Endodermal cell (in vitro differentiated cells): ENCODE measurements at regions not wholly inside any gene's neighbourhood (a gene's known extent, or its start where the extent isn't known, plus 50 kb on each side); places are given as distances from the start of the nearest gene placed in this dataset.

Source experiments
- DNase-seq: peaks from one replicate; pipeline ENCODE4 v3.0.0-alpha.2; 2017
- H3K27ac ChIP-seq: 2 replicates; pipeline ENCODE4 v1.5.1; 2013; ENCODE audit warnings: mild to moderate bottlenecking, low read depth, low read length, moderate library complexity
- H3K27me3 ChIP-seq: 2 replicates; pipeline ENCODE4 v1.6.1; 2013; ENCODE audit warnings: mild to moderate bottlenecking, low read length, moderate library complexity; ENCODE audit not compliant: insufficient read depth, control insufficient read depth, poor library complexity, severe bottlenecking
- H3K36me3 ChIP-seq: 2 replicates; pipeline ENCODE4 v1.7.0; 2013; ENCODE audit warnings: mild to moderate bottlenecking, low read length, moderate library complexity; ENCODE audit not compliant: control insufficient read depth, insufficient read depth
- H3K4me1 ChIP-seq: one replicate; pipeline ENCODE4 v1.7.0; 2013; ENCODE audit warnings: low read length; ENCODE audit not compliant: control insufficient read depth, insufficient read depth
- H3K4me3 ChIP-seq: 2 replicates; pipeline ENCODE4 v1.5.1; 2013; ENCODE audit warnings: mild to moderate bottlenecking, low read length, moderate library complexity
- H3K9ac ChIP-seq: 2 replicates; pipeline ENCODE4 v1.6.1; 2013; ENCODE audit warnings: mild to moderate bottlenecking, low read length, moderate library complexity; ENCODE audit not compliant: poor library complexity, severe bottlenecking; ENCODE audit errors: extremely low read depth
- H3K9me3 ChIP-seq: 2 replicates; pipeline ENCODE4 v1.6.1; 2013; ENCODE audit warnings: mild to moderate bottlenecking, low read length, moderate library complexity; ENCODE audit not compliant: control insufficient read depth
- H3K27ac Mint-ChIP-seq: 2 replicates; pipeline ENCODE4 v1.8.0; 2020; ENCODE audit warnings: mixed read lengths
- H3K27me3 Mint-ChIP-seq: 2 replicates; pipeline ENCODE4 v1.8.0; 2021; ENCODE audit warnings: mild to moderate bottlenecking, mixed read lengths; ENCODE audit not compliant: insufficient read depth
- H3K36me3 Mint-ChIP-seq: 2 replicates; pipeline ENCODE4 v1.8.0; 2020; ENCODE audit warnings: low read depth, mixed read lengths
- H3K4me1 Mint-ChIP-seq: 2 replicates; pipeline ENCODE4 v1.8.0; 2020; ENCODE audit warnings: mixed read lengths
- H3K4me3 Mint-ChIP-seq: 2 replicates; pipeline ENCODE4 v1.8.0; 2020; ENCODE audit warnings: mild to moderate bottlenecking, moderate library complexity, mixed read lengths
- H3K9me3 Mint-ChIP-seq: 2 replicates; pipeline ENCODE4 v1.8.0; 2020; ENCODE audit warnings: mild to moderate bottlenecking, mixed read lengths
- CTCF ChIP-seq: fragments of 200-600 bp; sonication (generic); conservative IDR thresholded peaks from 2 replicates; pipeline ENCODE4 v1.5.0; 2021; ENCODE audit warnings: antibody characterized with exemption, mild to moderate bottlenecking
- WGBS, 2 experiments: methylation state at CpG; one replicate each; pipeline versions ENCODE4 v1.1.5 to v1.1.7; 2013; ENCODE audit warnings: missing lambda C conversion rate in 2 of 2, mixed read lengths in 1 of 2; ENCODE audit not compliant: insufficient coverage in 1 of 2, insufficient read length in 1 of 2; 5-methylcytosine and 5-hydroxymethylcytosine counted together

- no peak for TF ChIP-seq CTCF
- H3K4me1 Mint-ChIP-seq, result peaks cover 45% of the 10 kb centered on the region
- Histone ChIP-seq H3K4me3 (no peak overlapping the region), H3K27me3 (no peaks in the 10 kb centered on the region), H3K36me3 (no peaks in the 10 kb centered on the region), H3K9ac (no peak overlapping the region), H3K9me3 (no peaks in the 10 kb centered on the region), H3K27ac (no peak overlapping the region), H3K4me1 (peaks cover 15% of the 10 kb centered on the region)
- 91 to 100% methylated on average over 1 to 6 of the region's 6 CpGs for WGBS, 2 experiments
- H3K27ac Mint-ChIP-seq, result no peak overlapping the region
- no peaks in the 10 kb centered on the region for H3K36me3 Mint-ChIP-seq
- DNase-seq, result peak; percentile 55
- H3K4me3 Mint-ChIP-seq, result no peak overlapping the region
- H3K9me3 Mint-ChIP-seq, result no peaks in the 10 kb centered on the region
- H3K27me3 Mint-ChIP-seq, result peaks cover 8% of the 10 kb centered on the region
Observed at GRCh38 chr6:44006872-44007303, 120.4 kb downstream of the MRPL14 start.

DNA sequence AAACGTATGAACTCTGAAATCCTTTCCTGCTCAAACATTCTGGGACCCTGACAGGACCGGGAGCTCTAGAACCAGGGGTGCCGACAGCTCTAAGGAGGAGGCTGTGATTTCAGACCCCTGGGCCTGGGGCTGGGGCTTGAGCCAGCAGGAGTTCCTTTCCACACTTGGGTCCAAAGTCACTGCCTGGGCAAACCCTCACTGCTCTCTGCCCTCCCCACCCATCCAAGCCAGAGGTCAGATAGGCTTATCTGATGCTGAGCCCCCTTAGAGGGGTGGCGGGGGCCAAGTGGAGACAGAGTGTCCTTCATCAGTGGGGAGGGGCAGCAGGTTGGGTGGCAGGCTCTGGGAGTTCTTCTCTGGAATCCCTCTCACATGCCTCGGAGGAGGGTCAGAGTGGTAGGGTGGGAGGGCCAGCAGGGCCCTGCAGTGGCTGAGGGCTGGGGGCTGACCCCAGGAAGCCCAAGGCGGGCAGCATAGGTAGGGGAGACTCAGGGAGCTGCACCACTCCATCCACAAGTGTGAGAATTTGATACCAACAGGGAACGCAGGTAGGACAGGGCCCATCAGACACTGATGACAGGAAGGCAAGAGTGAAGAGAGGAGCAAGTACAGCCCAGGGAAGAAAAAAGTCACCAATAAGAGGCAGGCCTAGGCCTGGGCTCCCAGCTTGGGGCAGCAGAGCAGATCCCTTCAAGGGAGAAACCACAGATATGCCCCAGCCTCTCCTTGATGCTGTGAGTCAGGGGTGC lies 121.0 kb downstream of the MRPL14 start:
- DNase-seq, result peak; percentile 58
- Histone ChIP-seq H3K27ac (no peak overlapping the region), H3K36me3 (no peaks in the 10 kb centered on the region), H3K4me1 (peaks cover 15% of the 10 kb centered on the region), H3K4me3 (no peak overlapping the region), H3K9ac (no peak overlapping the region), H3K9me3 (no peaks in the 10 kb centered on the region), H3K27me3 (no peaks in the 10 kb centered on the region)
- 83 to 86% methylated on average over 3 to 7 of the region's 7 CpGs for WGBS, 2 experiments
- Mint-ChIP-seq H3K9me3 (no peaks in the 10 kb centered on the region), H3K4me3 (no peak overlapping the region), H3K27me3 (peaks cover 8% of the 10 kb centered on the region), H3K27ac (peak overlapping the region; percentile 44), H3K36me3 (no peaks in the 10 kb centered on the region), H3K4me1 (peaks cover 44% of the 10 kb centered on the region)
- TF ChIP-seq CTCF, result no peak

DNA sequence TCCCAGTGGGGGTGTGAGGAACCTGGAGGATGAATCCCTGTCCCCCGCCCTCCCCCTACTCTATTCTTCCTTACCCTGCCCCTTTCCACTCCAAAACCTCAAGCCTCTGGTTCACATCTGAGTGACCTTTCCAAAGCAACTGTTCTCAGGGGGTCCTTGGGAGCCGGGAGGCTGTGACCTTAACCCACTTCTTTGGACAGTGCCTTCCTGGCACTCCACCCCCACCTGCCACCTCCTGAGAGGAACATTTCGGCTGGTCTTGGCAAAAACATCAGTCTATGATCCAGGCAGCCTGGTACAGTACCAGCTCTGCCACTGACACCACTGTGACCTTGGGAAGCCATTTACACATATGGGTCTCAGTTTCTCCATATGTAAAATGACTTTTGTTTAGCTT lies 121.7 kb downstream of the MRPL14 start:
- TF ChIP-seq CTCF, result no peak
- Mint-ChIP-seq H3K27me3 (peaks cover 8% of the 10 kb centered on the region), H3K27ac (peak overlapping the region; percentile 26), H3K4me1 (peaks cover 45% of the 10 kb centered on the region), H3K4me3 (no peak overlapping the region), H3K9me3 (no peaks in the 10 kb centered on the region), H3K36me3 (no peaks in the 10 kb centered on the region)
- no peak for DNase-seq
- peaks cover 15% of the 10 kb centered on the region for H3K4me1 ChIP-seq
- H3K27ac ChIP-seq, result no peak overlapping the region
- WGBS, 2 experiments, result 78 to 80% methylated on average over 2 to 3 of the region's 3 CpGs
- no peak overlapping the region for H3K9ac ChIP-seq
- H3K36me3 ChIP-seq, result no peaks in the 10 kb centered on the region
- no peaks in the 10 kb centered on the region for H3K9me3 ChIP-seq
- no peak overlapping the region for H3K4me3 ChIP-seq
- H3K27me3 ChIP-seq, result no peaks in the 10 kb centered on the region
